SU-DHL-6 (cell line): ENCODE measurements at regions not wholly inside any gene's neighbourhood (a gene's known extent, or its start where the extent isn't known, plus 50 kb on each side); places are given as distances from the start of the nearest gene placed in this dataset.

ENCODE experiments used
- H2AFZ ChIP-seq: fragments of 200-600 bp; sonication (generic); 2 replicates; pipeline ENCODE4 v1.6.1; 2014; ENCODE audit warnings: low read depth, mild to moderate bottlenecking, moderate library complexity, mixed read lengths, antibody characterized with exemption, low read length; ENCODE audit not compliant: severe bottlenecking
- H3F3A ChIP-seq: fragments of 200-600 bp; shearing (Covaris generic); 2 replicates; pipeline ENCODE4 v1.6.0; 2016; ENCODE audit warnings: antibody characterized with exemption, mild to moderate bottlenecking; ENCODE audit not compliant: insufficient read depth
- H3K27ac ChIP-seq: fragments of 200-600 bp; sonication (generic); 2 replicates; pipeline ENCODE4 v1.5.1; 2016; ENCODE audit warnings: low read depth, mild to moderate bottlenecking, low read length, moderate library complexity, mixed read lengths
- H3K27me3 ChIP-seq: fragments of 200-600 bp; sonication (generic), shearing (Covaris generic); 2 replicates; pipeline ENCODE4 v1.6.0; 2014; ENCODE audit warnings: mild to moderate bottlenecking, low read length
- H3K36me3 ChIP-seq: fragments of 200-600 bp; sonication (generic); 2 replicates; pipeline ENCODE4 v1.6.1; 2014; ENCODE audit warnings: mild to moderate bottlenecking, low read length, mixed read lengths
- H3K4me2 ChIP-seq: fragments of 300-600, 200-600 bp; shearing (Covaris generic), sonication (generic); 2 replicates; pipeline ENCODE4 v1.6.0; 2014; ENCODE audit warnings: low read length, low read depth, mild to moderate bottlenecking; ENCODE audit not compliant: poor library complexity, severe bottlenecking
- H3K4me3 ChIP-seq: fragments of 200-600 bp; sonication (generic); 2 replicates; pipeline ENCODE4 v1.5.1; 2014; ENCODE audit warnings: antibody characterized with exemption, low read length, mild to moderate bottlenecking, mixed read lengths; ENCODE audit not compliant: insufficient read depth, poor library complexity, severe bottlenecking
- H3K79me2 ChIP-seq: fragments of 200-600 bp; sonication (generic); 2 replicates; pipeline ENCODE4 v1.6.1; 2014; ENCODE audit warnings: mild to moderate bottlenecking, low read length, moderate library complexity; ENCODE audit not compliant: insufficient read depth
- H3K9ac ChIP-seq: fragments of 200-600 bp; sonication (generic); 2 replicates; pipeline ENCODE4 v1.7.0; 2014; ENCODE audit warnings: mild to moderate bottlenecking, low read length
- H3K9me2 ChIP-seq: fragments of 200-600 bp; sonication (generic); replicated peaks from 2 replicates; pipeline ENCODE4 v1.6.1; 2014; ENCODE audit warnings: low read length; ENCODE audit not compliant: insufficient read depth
- H3K9me3 ChIP-seq: fragments of 200-600 bp; sonication (generic); 2 replicates; pipeline ENCODE4 v1.6.1; 2014; ENCODE audit warnings: low read length, mixed read lengths; ENCODE audit not compliant: insufficient read depth
- H4K20me1 ChIP-seq: fragments of 200-600 bp; sonication (generic); 2 replicates; pipeline ENCODE4 v1.6.1; 2014; ENCODE audit warnings: low read depth, mild to moderate bottlenecking, antibody characterized with exemption, low read length, moderate library complexity, mixed read lengths
- EZH2phosphoT487 ChIP-seq: fragments of 200-600 bp; sonication (generic), shearing (Covaris generic); conservative IDR thresholded peaks from 2 replicates; pipeline ENCODE4 v1.6.1; 2018; ENCODE audit warnings: mild to moderate bottlenecking, antibody characterized with exemption, low read length, moderate library complexity, mixed read lengths
- TF ChIP-seq, protein P1 (sequence below): fragments of 200-600 bp; sonication (generic); IDR thresholded peaks from one replicate; pipeline ENCODE4 v1.5.1; 2017; ENCODE audit warnings: antibody characterized with exemption, mild to moderate bottlenecking, low read length, moderate library complexity; ENCODE audit not compliant: insufficient read depth, poor library complexity, severe bottlenecking

DNA sequence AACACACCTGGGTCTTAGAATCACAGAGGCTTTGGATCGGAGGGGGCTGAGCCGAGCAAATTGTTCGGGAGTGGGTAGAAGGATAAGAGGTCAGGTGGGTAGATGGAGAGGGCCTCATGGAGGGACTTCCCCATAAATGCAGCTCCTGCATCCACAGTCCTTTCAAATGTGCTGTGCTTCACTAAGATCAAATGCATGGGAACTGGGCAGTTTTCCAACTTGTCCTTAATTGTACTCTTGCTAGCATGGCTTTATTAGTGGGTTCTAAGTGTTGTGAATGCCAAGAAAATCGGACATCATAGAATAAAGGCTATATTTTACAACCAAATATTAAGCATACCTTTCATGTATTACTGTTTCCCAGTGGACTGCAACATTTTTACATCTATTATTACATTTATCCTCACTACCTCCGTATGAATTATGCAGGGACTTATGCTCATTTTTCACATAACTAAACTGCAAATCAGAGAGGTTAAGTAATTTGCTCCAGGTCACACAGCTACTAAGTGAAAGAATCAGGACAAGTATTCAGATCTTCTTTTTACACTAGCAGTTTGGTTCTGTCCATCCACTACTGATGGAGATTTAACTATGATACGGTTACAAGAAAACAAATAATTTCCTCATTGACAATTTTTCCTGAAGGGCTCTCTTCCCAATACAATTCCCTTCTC lies 174.5 kb upstream of the RUNX1 start:
- H3K9me2 ChIP-seq = no peaks in the 10 kb centered on the region
- no peaks in the 10 kb centered on the region for H4K20me1 ChIP-seq
- H3K27me3 ChIP-seq = no peaks in the 10 kb centered on the region
- no peak overlapping the region for H2AFZ ChIP-seq
- no peak overlapping the region for H3K4me2 ChIP-seq
- H3K79me2 ChIP-seq = no peaks in the 10 kb centered on the region
- H3K4me3 ChIP-seq = no peak overlapping the region
- H3K36me3 ChIP-seq = no peaks in the 10 kb centered on the region
- H3F3A ChIP-seq = peaks cover 23% of the 10 kb centered on the region
- H3K27ac ChIP-seq = no peak overlapping the region
- H3K9ac ChIP-seq = no peak overlapping the region
- no peaks in the 10 kb centered on the region for H3K9me3 ChIP-seq
- TF ChIP-seq EZH2phosphoT487 = no peak
- TF ChIP-seq, protein P1, sequence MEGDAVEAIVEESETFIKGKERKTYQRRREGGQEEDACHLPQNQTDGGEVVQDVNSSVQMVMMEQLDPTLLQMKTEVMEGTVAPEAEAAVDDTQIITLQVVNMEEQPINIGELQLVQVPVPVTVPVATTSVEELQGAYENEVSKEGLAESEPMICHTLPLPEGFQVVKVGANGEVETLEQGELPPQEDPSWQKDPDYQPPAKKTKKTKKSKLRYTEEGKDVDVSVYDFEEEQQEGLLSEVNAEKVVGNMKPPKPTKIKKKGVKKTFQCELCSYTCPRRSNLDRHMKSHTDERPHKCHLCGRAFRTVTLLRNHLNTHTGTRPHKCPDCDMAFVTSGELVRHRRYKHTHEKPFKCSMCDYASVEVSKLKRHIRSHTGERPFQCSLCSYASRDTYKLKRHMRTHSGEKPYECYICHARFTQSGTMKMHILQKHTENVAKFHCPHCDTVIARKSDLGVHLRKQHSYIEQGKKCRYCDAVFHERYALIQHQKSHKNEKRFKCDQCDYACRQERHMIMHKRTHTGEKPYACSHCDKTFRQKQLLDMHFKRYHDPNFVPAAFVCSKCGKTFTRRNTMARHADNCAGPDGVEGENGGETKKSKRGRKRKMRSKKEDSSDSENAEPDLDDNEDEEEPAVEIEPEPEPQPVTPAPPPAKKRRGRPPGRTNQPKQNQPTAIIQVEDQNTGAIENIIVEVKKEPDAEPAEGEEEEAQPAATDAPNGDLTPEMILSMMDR = no peak

DNA sequence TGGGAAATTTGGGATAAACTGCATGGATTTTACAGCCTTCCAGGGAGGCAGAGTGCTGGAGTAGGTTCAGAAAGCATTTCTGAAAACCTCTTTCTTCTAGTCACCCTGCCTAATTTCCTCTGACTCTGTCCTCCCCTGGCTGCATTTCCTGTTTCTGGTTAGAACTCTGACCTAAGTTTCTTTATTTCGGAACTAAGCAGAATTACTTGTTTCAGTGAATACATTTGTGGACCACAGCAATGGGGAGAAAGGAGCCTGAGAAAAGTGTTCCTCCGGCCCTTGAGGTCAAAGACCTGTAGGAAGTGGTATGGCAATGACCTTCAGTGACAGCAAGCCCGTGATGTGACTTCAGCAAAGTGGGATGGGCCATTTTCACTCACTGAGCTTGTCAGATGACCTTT lies 173.4 kb upstream of the RUNX1 start:
- Histone ChIP-seq H3K4me2 (peak overlapping the region; percentile 48), H3K9me3 (no peaks in the 10 kb centered on the region), H2AFZ (peak overlapping the region; percentile 84), H3F3A (peaks cover 15% of the 10 kb centered on the region), H3K9ac (peak overlapping the region; percentile 19), H3K79me2 (no peaks in the 10 kb centered on the region), H3K27ac (peak overlapping the region; percentile 21; the same call in 1 of the 2 replicates), H3K9me2 (no peaks in the 10 kb centered on the region), H3K27me3 (no peaks in the 10 kb centered on the region), H3K36me3 (no peaks in the 10 kb centered on the region), H3K4me3 (no peak overlapping the region), H4K20me1 (no peaks in the 10 kb centered on the region)
- TF ChIP-seq, protein P1 = no peak
- no peak for TF ChIP-seq EZH2phosphoT487

DNA sequence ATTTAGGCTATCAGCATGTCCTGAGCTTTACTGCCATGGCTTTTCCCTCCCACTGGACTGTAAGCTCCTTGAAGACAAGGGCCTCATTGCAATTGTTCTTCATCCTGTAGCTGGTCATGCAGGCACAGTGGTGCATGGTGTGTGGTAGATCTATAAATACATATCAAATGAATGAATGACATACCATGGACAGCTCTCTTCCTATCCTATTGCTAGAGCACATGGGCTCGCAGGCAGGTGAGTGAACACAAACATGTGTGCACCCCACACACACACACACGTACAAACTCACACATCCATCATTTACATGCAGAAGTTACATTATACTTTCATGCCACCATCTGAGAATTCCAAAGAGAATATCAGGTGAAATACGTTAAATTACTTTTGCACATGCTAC lies 172.9 kb upstream of the RUNX1 start:
- Histone ChIP-seq H3K27me3 (no peaks in the 10 kb centered on the region), H3K27ac (0 out of 2 replicates have a peak overlapping the region, but pooled peaks have one; percentile 21), H3K9me3 (no peaks in the 10 kb centered on the region), H3K36me3 (no peaks in the 10 kb centered on the region), H2AFZ (peak overlapping the region; percentile 84), H3K4me3 (no peak overlapping the region), H4K20me1 (no peaks in the 10 kb centered on the region), H3K4me2 (peak overlapping the region; percentile 48), H3K79me2 (no peaks in the 10 kb centered on the region), H3K9me2 (no peaks in the 10 kb centered on the region), H3K9ac (peak overlapping the region; percentile 19), H3F3A (peaks cover 11% of the 10 kb centered on the region)
- TF ChIP-seq EZH2phosphoT487 = no peak
- TF ChIP-seq, protein P1 = no peak
